HEK293 (cell line): ENCODE measurements at regions not wholly inside any gene's neighbourhood (a gene's known extent, or its start where the extent isn't known, plus 50 kb on each side); places are given as distances from the start of the nearest gene placed in this dataset.

Source experiments
- BCL11A ChIP-seq: fragments of 450-650 bp; formaldehyde crosslinking; IDR thresholded peaks from 2 replicates; pipeline ENCODE4 v1.5.1; 2016; ENCODE audit warnings: low read depth, missing biosample characterization, missing genetic modification characterization
- KLF1 ChIP-seq: fragments of 450-650 bp; formaldehyde crosslinking; IDR thresholded peaks from 2 replicates; pipeline ENCODE4 v1.5.1; 2016; ENCODE audit warnings: missing biosample characterization, missing genetic modification characterization
- SETDB1 ChIP-seq: IDR thresholded peaks from one replicate; pipeline ENCODE4 v1.6.1; 2017; ENCODE audit warnings: mild to moderate bottlenecking, low read length, moderate library complexity, mixed read lengths; ENCODE audit not compliant: insufficient read length
- YY1 ChIP-seq: fragments of 450-650 bp; formaldehyde crosslinking; IDR thresholded peaks from 2 replicates; pipeline ENCODE4 v1.5.1; 2018; ENCODE audit warnings: missing biosample characterization, missing genetic modification characterization
- ZBTB20 ChIP-seq: fragments of 450-650 bp; formaldehyde crosslinking; IDR thresholded peaks from 2 replicates; pipeline ENCODE4 v1.5.1; 2016; ENCODE audit warnings: missing biosample characterization, missing genetic modification characterization
- ZNF121 ChIP-seq: fragments of 450-650 bp; formaldehyde crosslinking; IDR thresholded peaks from 2 replicates; pipeline ENCODE4 v1.5.1; 2016; ENCODE audit warnings: missing biosample characterization, missing genetic modification characterization
- ZNF133 ChIP-seq: fragments of 450-650 bp; formaldehyde crosslinking; IDR thresholded peaks from 2 replicates; pipeline ENCODE4 v1.5.1; 2016; ENCODE audit warnings: missing biosample characterization, missing genetic modification characterization
- ZNF184 ChIP-seq: fragments of 450-650 bp; IDR thresholded peaks from 2 replicates; pipeline ENCODE4 v1.5.1; 2018; ENCODE audit warnings: missing biosample characterization, mild to moderate bottlenecking, missing genetic modification characterization
- ZNF202 ChIP-seq: fragments of 450-650 bp; formaldehyde crosslinking; IDR thresholded peaks from 2 replicates; pipeline ENCODE4 v1.5.1; 2016; ENCODE audit warnings: missing biosample characterization, missing genetic modification characterization, borderline replicate concordance
- ZNF76 ChIP-seq: fragments of 450-650 bp; formaldehyde crosslinking; IDR thresholded peaks from 2 replicates; pipeline ENCODE4; 2016; ENCODE audit warnings: low read depth, missing biosample characterization, missing genetic modification characterization, borderline replicate concordance
- TF ChIP-seq, protein P1 (sequence below): fragments of 450-650 bp; formaldehyde crosslinking; IDR thresholded peaks from 2 replicates; pipeline ENCODE4 v1.5.1; 2016; ENCODE audit warnings: missing biosample characterization, missing genetic modification characterization
- TF ChIP-seq, protein P2 (sequence below): fragments of 450-650 bp; formaldehyde crosslinking; IDR thresholded peaks from 2 replicates; pipeline ENCODE4 v1.5.1; 2016; ENCODE audit warnings: missing biosample characterization, missing genetic modification characterization
- TF ChIP-seq, protein P3 (sequence below): fragments of 450-650 bp; formaldehyde crosslinking; IDR thresholded peaks from 2 replicates; pipeline ENCODE4 v1.5.1; 2017; ENCODE audit warnings: missing biosample characterization, mild to moderate bottlenecking, missing genetic modification characterization, moderate library complexity

DNA sequence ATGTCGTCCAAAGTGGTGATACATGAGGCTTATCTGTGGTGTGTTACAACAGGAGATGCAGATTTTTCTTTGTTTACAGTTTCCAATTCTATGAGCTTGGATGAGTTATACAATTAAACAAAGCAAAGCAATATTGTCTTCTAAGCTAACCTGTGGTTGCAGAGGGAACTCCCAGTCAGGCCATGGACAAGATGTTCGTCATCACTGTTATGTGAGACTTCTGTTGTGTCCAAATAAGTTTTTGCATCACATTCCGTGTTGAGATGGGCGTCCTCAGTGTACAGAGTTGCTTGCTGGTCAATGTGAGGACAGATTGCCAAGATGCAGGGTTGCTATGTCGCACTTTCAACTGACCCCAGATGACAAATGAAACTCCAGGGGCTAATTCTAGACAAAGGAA, 189.3 kb downstream of the IRF8 start:
- TF ChIP-seq, protein P1, sequence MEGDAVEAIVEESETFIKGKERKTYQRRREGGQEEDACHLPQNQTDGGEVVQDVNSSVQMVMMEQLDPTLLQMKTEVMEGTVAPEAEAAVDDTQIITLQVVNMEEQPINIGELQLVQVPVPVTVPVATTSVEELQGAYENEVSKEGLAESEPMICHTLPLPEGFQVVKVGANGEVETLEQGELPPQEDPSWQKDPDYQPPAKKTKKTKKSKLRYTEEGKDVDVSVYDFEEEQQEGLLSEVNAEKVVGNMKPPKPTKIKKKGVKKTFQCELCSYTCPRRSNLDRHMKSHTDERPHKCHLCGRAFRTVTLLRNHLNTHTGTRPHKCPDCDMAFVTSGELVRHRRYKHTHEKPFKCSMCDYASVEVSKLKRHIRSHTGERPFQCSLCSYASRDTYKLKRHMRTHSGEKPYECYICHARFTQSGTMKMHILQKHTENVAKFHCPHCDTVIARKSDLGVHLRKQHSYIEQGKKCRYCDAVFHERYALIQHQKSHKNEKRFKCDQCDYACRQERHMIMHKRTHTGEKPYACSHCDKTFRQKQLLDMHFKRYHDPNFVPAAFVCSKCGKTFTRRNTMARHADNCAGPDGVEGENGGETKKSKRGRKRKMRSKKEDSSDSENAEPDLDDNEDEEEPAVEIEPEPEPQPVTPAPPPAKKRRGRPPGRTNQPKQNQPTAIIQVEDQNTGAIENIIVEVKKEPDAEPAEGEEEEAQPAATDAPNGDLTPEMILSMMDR = no peak
- TF ChIP-seq YY1 (tag by site-specific recombination) (no peak), ZNF184 (no peak), KLF1 (tag by site-specific recombination) (no peak), ZNF202 (tag by site-specific recombination) (no peak), ZNF121 (tag by site-specific recombination) (no peak), ZNF133 (no peak), ZNF76 (tag by site-specific recombination) (no peak), BCL11A (no peak), SETDB1 (no peak), ZBTB20 (tag by site-specific recombination) (no peak)
- TF ChIP-seq, protein P2, sequence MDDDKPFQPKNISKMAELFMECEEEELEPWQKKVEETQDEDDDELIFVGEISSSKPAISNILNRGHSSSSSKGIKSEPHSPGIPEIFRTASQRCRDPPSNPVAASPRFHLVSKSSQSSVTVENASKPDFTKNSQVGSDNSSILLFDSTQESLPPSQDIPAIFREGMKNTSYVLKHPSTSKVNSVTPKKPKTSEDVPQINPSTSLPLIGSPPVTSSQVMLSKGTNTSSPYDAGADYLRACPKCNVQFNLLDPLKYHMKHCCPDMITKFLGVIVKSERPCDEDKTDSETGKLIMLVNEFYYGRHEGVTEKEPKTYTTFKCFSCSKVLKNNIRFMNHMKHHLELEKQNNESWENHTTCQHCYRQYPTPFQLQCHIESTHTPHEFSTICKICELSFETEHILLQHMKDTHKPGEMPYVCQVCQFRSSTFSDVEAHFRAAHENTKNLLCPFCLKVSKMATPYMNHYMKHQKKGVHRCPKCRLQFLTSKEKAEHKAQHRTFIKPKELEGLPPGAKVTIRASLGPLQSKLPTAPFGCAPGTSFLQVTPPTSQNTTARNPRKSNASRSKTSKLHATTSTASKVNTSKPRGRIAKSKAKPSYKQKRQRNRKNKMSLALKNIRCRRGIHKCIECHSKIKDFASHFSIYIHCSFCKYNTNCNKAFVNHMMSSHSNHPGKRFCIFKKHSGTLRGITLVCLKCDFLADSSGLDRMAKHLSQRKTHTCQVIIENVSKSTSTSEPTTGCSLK (tag by site-specific recombination) = no peak
- TF ChIP-seq, protein P3, sequence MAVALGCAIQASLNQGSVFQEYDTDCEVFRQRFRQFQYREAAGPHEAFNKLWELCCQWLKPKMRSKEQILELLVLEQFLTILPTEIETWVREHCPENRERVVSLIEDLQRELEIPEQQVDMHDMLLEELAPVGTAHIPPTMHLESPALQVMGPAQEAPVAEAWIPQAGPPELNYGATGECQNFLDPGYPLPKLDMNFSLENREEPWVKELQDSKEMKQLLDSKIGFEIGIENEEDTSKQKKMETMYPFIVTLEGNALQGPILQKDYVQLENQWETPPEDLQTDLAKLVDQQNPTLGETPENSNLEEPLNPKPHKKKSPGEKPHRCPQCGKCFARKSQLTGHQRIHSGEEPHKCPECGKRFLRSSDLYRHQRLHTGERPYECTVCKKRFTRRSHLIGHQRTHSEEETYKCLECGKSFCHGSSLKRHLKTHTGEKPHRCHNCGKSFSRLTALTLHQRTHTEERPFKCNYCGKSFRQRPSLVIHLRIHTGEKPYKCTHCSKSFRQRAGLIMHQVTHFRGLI (tag by site-specific recombination) = no peak
